ENCODE measurements at regions not wholly inside any gene's neighbourhood (a gene's known extent, or its start where the extent isn't known, plus 50 kb on each side); places are given as distances from the start of the nearest gene placed in this dataset.

DNA sequence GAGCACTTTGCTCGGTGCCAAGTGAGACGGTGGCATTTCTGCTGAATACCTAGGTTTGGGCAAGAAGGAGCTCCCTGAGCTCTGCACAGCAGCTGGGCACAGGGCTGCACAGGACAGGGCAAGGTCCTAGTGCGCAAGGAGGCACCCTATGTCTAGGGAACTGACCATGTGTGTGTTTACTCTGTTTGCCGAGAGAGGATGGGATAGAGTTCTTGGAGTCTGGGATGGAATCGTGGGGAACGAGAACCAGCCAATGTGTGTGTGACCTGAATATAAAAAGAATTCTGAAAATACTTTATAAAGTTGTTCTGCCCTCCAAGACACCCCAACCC, 179.5 kb upstream of the NECTIN1 start:
- TF ChIP-seq EZH2 (IDR thresholded peaks at IDR 0.05; ENCODE audit: insufficient read depth, poor library complexity, severe bottlenecking) (no peak), EZH2phosphoT487 (IDR thresholded peaks at IDR 0.05; ENCODE audit: insufficient read depth, low read depth) (no peak)

Data from GM23248 (cell line).